Activated T-cell treated with anti-CD3 and anti-CD28 coated beads, Interleukin-2, amount 50 U/mL, for 1 hour (primary cell): ENCODE measurements at regions not wholly inside any gene's neighbourhood (a gene's known extent, or its start where the extent isn't known, plus 50 kb on each side); places are given as distances from the start of the nearest gene placed in this dataset.
"Not testable (repeated sequence)": the region's sequence is repeated elsewhere in the genome, so short reads cannot be mapped to it uniquely, and the experiment has no call there.

Experiments
- DNase-seq: peaks from one replicate; pipeline ENCODE4 v3.0.0-alpha.2; 2020

DNA sequence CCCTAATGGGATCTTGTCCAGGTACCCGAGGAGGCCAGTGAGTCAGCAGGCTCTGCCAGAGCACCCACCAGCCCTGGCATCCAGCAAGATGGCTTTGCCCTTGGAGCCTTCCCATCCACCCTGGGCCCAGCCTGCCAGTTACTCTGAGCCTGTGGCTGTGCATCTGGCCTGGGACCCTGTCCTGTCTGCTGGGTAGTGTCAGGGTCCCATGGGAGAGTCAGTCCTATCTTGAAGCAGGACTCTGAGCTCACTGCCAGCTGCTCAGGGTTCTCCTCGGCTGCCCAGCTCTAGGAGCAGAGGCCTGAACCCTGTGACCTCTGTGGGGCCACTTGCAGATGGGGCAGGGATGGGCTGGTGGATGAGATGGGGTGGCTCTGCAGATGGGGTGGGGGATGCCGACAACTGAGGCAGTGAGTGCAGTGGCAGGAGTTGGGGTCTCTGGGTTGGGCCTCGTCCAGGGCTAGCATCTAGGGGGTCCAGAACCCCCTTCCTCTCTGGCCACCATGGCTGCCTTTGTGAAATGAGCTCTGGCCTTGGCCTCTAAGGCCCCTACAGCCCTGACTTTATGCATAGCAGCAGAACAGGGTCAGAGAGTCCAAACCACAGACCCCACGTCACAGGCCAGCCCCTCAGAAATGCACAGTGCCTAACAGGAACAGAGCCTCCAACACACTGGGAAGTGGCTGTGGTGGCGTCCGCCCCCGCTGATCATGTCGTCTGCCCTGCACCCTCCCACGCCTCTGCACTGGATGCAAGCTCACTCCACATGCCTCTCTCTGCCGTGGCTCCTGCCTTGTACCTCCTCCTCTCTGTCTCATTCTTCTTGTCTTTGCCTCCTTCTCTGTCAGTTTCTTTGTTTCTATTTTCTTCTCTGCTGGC, 88.1 kb upstream of the RET start:
- no peak for DNase-seq

DNA sequence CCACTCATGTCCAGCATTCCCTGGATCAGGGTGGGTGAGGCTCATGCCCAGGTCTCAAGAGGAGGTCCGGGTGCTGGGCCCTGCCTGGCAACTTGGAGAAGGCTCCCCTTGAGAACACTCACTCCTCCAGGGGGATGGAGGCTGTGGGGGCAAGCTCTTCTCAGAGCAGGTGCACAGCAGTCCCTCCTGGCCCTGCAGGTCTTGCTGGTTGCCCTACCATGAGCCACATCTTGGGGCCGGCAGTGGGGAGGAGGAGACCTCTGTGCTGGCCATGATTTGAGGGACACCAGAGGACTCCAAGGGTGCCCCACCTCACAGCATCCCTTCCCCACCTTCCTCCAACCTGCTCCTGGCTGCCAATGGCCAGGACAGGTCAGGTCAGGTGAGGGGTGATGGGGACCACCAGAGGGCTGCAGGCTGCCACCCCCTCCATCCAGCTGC, 87.4 kb upstream of the RET start:
- no peak for DNase-seq

DNA sequence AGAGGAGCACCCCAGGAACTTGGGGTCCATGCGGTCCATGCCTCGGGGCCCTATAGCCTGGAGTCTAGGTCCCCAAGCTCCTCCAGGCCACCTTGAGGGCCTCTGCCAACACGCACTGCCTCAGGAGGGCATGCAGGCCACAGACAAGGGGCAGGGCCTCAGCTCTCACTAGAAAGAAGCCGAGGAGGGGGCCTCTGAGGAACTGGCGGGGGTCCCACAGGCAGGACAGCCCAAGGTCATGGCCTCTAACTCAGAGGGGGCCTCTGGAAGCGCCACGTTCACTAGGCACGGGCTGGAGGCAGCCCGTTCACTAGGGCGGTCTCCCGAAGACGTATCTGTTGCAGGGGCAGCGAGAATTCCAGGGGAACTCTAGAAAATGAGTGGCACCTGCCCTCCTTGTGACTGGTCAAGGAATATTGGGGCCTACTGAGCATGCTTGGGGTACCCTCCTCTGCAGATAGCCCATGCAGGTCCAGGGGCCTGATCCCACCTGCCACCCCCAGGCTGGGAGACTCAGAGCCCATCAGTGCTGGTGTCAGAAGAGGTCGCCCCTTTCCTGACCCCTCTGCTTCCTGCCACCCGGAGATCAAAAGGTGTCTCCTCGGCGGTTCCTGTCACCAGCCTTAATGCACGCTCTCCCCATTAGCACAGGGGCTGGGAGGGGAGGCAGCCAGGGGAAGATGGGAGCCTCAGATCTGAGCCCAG, 86.7 kb upstream of the RET start:
- no peak for DNase-seq

DNA sequence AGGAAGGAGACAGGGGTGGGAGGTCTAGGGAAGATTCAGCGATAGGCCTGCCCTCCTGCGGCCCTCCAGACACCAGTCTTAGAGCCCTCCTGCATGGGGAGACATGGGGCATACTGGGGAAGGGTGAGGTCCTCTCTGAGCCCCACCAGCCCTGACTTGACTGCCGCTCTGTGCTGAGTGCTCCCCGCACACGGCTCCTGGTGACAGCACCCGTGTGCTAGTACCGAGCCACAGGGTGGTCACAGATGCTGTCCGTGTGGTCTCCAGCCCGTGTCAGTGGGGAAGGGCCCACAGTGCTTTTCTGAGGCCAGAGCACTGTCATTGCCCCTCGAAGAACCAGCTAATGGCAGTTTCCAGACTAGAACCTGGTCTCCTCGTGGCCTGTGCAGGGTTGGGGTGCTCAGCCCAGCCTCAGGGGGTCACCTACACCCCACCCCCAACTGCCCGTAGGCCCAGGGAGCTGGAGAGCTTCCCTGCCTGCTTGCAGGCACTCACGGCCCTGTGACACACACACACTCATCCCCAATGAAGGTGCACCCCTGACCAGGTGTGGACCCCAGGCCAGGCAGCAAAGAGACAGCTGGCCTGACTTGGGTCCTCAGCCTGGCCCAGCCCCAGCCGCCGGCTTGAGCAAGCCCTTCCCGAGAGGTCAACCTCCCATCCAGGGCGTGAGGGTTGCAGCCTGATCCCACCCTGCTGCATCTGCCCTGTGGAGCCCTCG, 86.0 kb upstream of the RET start:
- no peak for DNase-seq

DNA sequence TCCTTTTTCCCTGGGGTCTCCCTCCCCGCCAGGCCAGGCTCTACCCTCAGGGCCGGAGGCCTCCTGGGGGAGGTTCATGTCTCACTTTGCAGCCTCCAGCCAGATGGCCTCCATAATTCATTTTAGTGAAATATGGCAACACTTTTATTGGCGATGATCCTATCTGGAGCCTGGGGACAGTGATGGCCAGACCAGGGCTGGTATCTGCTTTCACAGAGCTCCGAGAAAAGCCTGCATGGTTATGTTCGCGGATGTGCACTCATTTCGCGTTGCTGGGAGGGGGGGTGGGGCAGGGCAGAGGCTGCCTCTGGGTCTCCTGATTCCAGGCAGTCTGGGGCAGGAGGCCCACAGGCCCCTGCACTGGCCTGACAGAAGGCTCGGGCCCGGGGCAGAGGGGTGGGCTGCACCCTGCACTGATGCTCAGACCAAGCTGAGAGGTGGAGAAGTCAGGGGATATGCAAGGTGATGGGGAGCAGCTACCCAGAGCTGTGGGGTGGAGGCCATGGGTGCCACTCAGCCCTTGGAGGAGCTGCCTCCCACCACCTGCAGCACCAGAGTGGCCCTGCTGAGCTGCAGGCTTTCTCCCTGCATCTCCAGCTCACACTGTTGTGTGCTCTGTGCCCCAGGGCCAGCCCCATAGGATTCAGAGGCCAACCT, 85.3 kb upstream of the RET start:
- DNase-seq = no peak

DNA sequence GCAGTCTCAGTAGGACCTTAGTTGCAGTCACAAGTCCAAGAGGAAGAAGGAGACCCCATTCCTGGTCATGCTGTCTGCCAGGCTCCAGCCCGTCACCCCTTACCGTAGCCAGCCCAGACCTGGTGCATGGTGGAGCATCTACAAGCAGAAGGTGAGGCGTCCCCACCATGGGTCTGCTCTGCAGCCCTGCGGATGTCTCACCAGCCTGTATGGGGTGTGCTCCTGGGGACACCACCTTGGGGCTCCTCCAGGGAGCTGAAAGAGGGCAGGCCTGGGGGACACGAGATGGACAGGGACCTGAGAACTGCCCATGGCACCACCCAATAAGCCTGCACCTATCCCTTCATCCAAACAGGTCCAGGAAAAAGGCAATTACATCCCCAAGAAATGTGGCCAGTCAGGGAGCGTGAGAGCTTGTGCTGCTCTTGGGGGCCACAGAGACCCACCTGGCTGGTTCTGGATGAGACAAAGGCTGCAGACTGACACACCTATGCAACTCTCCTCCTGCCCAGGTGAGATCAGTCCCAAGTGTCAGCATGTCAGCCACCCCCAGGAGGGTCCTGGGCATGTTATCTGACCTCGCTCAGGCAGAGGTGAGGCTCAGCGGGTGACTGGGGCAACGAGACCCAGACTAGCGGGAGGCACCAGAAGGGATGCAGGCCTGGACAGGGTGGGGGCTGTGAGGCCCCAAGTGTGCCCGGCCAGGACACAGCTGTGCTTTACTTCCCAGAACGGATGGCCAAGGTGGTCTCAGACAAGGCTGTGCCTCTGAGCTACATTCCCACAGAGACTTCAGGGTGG, 84.5 kb upstream of the RET start:
- no peak for DNase-seq

DNA sequence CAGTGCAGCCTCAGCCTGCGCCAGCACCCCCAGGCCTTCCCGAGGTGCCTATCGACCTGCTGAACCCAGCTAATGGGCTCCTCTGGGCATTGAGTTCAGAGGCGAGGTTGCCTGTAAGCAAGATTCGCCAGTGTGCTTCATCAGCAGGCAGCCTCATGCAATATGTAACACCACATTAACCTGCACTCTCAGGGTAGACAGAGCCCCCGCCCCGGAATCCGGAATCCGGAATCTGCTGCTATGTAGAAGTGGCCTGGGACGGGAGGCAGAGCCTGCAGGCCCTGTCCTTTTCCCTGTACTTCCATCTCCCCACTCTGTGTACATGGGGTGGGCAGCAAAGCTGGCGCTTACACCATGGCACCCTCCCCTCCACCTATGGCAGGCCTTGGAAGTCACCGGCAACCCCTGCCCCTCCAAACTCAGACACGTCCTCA, 83.9 kb upstream of the RET start:
- no peak for DNase-seq

DNA sequence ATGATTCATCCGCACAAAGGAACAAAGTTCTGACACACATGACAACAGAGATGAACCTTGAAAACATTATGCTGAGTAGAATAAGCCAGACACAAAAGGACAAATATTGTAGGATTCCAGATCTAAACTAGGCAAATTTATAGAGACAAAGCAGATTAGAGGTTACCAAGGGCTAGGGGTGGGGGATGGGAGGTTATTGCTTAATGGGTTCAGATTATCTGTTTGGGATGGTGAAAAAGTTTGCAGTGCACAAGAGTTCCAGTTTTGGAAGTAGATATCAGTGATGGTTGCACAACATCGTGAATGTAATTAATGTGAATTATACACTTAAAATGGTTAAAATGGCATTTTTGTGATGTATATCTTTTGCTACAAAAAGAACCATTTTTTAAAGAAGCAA, 82.0 kb upstream of the RET start:
- DNase-seq = not testable (repeated sequence)

DNA sequence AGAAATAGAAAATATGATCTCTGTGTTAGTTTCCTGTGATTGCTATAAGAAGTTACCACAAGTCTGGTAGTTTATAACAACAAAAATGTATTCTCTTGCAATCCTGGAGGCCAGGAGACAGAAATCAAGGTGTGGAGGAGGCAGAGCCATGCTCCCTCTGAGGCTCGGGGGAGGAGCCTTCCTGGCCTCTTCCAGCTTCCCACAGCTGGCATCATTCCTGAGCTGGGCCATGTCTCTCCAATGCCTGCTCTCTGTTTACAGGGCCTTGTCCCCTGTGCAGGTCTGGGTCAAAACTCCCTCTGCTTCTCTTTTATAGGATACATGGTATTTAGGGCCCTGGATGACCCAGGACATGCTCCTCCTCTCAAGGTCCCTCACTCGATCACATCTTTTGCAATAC, 81.3 kb upstream of the RET start:
- no peak for DNase-seq

DNA sequence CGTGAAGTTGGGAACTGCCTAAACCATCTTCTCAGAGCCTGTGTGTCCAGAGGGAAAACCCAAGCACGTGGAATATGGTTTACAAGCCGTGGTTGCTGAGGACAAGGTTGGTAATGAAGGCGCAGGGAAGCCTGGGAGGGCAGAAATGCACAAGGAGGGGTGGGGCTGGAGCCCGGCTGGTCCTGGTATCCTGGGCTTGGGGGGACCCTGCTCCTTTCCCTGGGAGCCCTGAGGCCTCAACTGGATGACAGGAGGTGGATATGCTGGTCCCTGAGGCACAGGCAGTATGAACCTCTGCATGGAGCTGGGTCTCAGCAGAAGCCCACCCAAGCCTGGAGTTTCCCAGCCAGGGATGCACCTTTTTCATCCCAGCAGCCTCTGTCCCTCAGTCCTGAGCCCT, 80.3 kb upstream of the RET start:
- DNase-seq = no peak

DNA sequence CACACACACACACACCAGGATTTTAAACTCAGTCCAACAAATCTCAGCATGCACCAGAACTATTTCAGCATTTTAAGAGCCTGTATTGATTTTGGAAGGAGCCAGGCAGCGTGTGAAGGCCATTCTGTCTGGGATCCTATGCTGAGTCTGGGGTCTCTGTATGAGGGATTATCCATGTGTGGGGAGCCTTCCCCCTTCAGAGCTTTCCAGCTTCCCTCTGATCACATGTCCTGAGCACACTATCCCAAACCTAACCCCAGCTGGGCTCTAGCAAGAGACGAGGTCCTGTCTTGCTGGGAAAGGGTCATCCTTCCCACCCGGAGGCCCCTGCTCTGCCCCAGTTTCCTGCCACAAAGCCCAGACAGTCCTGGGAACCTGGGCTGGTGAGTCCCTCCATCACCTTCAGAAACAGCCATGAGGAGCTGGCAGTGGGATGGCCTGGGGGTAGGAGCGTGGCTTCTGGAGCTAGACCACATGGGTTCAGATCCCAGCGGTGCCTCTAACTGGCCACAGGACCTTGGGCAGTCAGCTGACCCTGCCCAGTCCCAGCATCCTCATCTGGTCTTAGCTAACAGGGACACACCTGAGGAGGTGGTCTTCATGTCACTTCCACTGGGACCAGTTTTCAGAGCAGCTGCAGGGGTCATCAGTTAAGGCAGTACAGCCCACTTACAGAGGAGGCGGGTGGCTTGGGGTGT, 79.6 kb upstream of the RET start:
- no peak for DNase-seq

DNA sequence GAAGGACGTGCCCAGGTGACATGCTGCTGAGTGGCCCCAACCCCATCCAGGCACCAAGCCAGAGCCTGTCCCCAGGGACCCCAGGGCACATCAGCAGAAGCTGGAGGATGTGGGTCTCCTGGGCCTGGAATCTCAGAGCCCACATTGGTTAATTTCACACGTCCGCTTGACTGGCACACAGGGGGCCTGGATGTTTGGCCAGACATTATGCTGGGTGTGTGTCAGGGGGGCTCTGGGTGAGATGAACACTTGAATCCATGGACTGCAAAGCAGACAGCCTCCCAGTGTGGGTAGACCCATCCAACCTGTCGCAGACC, 79.1 kb upstream of the RET start:
- no peak for DNase-seq

DNA sequence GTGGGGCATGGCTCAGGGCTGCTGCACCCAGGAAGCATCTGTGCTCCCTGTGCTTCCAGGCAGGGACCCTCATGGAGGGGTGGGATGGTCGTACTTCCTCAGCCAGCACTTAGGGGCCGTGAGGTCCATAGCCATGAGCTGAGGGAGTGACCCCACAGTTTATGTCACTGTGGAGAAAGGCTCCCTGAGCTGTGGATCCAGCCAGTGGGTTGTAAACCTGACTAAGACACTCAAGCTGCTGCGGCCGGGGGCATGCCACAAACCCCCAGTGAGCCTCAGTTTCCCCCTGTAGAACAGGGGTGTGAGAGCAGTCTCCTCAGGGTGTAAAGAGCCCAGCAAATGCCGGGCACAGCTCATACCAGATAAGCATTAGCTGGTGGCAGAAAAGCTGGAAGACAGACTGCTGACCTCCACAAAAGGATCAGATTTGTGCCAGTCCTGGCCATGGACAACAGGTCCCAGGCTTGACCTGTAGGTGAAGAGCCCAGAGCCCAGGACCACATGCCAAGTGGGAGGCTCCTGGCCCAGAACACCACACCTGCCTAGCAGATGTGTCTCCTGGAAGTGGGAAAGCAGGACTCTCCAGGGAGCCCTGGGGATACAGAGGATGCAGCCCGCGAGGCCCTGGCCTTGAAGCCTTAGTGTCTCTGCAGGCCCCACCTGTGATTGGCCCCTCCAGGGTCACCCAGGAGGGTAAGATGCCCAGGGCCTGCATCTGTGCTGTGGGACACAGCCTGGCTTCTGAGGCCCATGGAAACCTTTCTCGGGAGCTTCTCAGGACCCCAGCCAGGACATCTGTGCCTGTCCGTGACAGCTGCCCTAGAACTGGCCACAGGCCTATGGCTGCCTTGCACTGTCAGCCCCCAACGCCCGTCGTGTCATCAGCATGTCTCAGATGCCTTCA, 78.1 kb upstream of the RET start:
- no peak for DNase-seq

DNA sequence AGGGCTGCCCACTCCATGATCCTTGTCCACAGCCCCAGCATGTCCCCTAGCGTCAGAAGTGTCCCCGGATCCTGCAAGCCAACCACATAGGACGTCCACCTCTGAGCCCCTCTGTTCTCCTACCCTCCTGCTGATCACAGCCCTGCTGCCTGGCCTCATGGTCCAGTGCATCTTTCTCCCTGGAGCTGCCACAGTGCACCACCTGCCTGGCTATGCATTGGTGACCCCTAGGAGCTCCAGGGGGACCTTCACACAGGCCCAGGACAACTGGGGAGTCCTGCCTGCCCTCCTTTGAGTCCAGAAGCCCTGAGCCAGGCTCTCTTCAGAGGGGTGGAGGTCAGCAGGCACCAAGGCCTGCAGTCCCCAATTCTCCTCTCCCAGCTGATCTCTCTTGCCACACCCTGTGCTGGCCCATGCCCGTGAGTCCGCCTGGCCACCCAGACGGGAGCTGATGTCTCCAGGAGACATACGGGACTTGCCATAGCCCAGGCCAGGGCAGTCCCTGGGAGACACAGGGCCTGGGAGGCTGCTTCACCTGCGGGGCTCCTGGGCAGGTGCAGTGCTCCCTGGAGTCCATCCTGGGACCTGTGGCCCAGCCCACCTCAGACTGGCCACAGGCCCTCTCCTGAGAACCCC, 77.4 kb upstream of the RET start:
- DNase-seq = no peak

DNA sequence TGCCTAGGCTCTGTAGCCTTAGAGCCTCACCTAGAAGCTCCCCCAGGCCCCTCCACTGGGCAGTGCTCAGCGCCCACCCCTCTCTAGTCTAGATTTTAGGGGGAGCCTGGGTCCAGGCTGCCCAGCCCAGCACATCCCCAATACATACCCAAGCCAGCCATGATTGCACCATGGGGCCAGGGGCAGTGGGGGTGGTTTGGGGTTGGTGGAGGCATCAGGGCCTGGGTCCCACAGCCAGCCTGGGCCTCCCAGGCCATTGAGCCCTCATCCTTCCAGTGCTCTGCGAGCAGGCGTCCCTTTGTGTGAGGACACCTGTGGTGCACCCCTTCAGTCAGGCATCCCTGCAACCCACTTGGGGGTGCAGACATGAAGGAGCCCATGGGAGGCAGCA, 76.9 kb upstream of the RET start:
- no peak for DNase-seq

DNA sequence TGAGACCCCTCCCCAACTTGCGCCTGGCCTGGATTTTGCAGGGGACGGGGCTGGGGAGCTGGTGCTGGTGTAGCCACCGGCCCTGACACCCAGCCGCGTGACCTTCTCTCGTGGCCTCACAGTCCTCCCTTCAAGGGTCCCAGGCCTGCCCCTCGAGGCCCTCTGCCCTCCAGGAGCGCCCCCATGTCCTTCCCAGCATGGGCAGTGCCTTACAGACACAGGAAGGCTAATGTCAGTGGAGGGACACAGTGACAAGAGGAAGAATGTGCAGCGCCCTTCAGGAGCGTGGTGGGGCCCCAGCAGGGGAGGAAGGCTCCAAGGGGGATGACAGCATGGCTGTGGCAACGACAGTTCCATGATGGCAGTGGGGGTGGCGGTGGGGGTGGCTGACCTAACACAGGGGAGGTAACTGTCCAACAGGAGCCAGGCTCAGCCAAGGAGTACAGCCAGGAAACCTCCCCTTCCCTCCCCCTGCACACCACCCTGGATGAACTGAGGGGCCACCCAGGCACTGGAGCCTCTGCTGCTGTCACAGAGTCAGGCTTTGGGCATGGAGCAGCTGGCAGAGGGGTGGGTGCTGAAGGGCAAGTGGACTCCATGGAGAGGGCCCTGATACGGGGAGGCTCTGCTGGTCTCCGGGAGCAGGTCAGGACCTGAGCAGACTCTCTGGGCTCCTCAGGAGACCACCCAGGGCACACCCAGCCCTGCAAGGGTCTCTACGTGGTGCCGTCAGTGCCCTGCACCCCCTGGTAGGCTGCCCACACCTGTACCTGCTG, 76.0 kb upstream of the RET start:
- DNase-seq = no peak

DNA sequence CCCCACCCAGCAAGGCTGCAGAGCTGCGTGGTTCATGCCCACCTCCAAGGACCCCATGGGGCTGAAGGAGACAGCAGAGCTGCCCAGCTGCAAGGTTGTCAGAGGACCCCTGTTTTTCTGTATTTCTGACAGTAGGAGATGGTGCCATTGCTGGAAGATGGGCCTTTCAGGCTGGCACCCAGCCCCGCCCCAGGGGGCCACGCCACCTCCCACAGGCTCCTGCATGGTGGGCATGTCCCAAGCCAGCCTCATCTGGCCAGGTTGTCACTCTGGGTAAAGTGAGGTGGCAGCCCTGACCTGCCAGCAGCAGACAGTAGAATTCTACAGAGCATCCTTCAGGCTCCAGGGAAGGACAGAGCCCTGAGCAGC, 75.5 kb upstream of the RET start:
- DNase-seq = no peak

DNA sequence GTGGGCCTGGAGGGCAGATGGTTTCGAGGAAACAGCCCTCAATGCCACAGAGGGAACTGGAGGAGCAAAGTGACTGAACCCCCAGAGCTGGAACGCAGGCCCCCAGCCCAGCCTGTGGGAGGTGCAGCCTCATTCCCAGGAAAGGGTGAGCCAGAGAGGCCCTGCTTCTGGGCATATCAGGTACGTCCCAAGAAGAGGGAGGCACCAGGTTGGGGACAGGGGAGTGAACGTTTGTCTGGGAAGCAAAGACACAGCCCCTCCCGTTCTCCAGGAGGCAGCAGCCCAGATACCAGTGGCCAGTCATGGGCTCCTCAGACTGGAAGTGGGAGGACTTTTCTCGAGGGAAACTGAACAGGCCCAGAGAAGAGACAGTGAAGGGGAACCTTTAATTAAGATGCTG, 74.3 kb upstream of the RET start:
- DNase-seq = no peak

DNA sequence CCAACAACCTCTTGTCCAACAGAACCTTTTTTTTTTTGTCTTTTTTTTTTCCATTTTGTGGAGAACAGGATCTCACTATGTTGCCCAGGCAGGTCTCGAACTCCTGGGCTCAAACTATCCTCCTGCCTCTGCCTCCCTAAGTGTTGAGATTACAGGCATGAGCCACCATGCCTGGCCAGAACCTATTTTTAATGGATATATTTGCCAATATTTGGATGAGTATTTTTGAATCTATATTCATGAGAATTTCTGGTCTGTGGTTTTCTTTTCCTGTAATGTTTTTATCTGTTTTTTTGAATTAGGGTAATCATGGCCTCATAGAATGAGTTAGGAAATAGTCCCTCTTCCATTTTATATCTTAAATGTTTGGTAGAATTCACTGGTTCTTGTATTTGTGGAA, 70.4 kb upstream of the RET start:
- no peak for DNase-seq

DNA sequence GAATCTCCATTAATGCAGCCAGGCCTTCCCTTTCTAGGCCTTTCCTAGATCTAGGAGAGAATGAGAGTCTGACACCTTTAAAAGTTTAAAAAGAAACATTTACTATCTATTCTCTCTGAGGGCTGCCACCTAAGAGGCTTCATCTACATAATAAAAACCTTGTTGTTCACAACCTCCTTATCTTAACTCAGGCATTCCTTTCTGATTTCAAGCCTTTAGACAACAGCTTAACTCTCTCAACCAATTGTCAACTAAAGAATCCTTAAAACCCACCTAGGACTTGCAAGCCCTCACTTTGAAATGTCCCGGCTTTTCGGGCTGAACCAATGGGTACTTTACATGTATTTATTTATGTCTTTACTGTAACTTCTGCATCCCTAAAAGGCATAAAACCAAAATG, 64.3 kb upstream of the RET start:
- no peak for DNase-seq
